Hepatocyte (in vitro differentiated cells): ENCODE measurements at regions not wholly inside any gene's neighbourhood (a gene's known extent, or its start where the extent isn't known, plus 50 kb on each side); places are given as distances from the start of the nearest gene placed in this dataset.

Source experiments
- EZH2 ChIP-seq: fragments of 200-600 bp; sonication (generic); IDR thresholded peaks from 2 replicates; pipeline ENCODE4 v1.6.1; 2016; ENCODE audit warnings: antibody characterized with exemption, mild to moderate bottlenecking, borderline replicate concordance
- EZH2phosphoT487 ChIP-seq: fragments of 200-600 bp; sonication (generic); IDR thresholded peaks from one replicate; pipeline ENCODE4 v1.6.1; 2018; ENCODE audit warnings: antibody characterized with exemption, mild to moderate bottlenecking, low read depth, moderate library complexity; ENCODE audit not compliant: unreplicated experiment, severe bottlenecking
- TF ChIP-seq, protein P1 (sequence below): fragments of 200-600 bp; sonication (generic); IDR thresholded peaks from 2 replicates; pipeline ENCODE4 v1.5.1; 2016; ENCODE audit warnings: antibody characterized with exemption, mild to moderate bottlenecking; ENCODE audit not compliant: poor library complexity

GRCh38 chr4:155570661-155571060 is 96.0 kb upstream of the GUCY1A1 start:
- TF ChIP-seq, protein P1, sequence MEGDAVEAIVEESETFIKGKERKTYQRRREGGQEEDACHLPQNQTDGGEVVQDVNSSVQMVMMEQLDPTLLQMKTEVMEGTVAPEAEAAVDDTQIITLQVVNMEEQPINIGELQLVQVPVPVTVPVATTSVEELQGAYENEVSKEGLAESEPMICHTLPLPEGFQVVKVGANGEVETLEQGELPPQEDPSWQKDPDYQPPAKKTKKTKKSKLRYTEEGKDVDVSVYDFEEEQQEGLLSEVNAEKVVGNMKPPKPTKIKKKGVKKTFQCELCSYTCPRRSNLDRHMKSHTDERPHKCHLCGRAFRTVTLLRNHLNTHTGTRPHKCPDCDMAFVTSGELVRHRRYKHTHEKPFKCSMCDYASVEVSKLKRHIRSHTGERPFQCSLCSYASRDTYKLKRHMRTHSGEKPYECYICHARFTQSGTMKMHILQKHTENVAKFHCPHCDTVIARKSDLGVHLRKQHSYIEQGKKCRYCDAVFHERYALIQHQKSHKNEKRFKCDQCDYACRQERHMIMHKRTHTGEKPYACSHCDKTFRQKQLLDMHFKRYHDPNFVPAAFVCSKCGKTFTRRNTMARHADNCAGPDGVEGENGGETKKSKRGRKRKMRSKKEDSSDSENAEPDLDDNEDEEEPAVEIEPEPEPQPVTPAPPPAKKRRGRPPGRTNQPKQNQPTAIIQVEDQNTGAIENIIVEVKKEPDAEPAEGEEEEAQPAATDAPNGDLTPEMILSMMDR, result no peak
- TF ChIP-seq EZH2, result no peak
- no peak for TF ChIP-seq EZH2phosphoT487
